ENCODE measurements at regions not wholly inside any gene's neighbourhood (a gene's known extent, or its start where the extent isn't known, plus 50 kb on each side); places are given as distances from the start of the nearest gene placed in this dataset.

GRCh38 chr18:24914171-24914525 lies 437.8 kb downstream of the ZNF521 start:
- no peaks in the 10 kb centered on the region for H3K4me1 ChIP-seq (ENCODE audit: control insufficient read depth in 1 of 2, insufficient read depth in 1 of 2, low read depth in 1 of 2, low read length in 1 of 2)
- H3K27ac ChIP-seq, result no peak overlapping the region
- peaks cover 5% of the 10 kb centered on the region for H3K27me3 ChIP-seq
- H3K9me3 ChIP-seq, result no peaks in the 10 kb centered on the region
- no peaks in the 10 kb centered on the region for H3K36me3 ChIP-seq
- TF ChIP-seq, protein P1, sequence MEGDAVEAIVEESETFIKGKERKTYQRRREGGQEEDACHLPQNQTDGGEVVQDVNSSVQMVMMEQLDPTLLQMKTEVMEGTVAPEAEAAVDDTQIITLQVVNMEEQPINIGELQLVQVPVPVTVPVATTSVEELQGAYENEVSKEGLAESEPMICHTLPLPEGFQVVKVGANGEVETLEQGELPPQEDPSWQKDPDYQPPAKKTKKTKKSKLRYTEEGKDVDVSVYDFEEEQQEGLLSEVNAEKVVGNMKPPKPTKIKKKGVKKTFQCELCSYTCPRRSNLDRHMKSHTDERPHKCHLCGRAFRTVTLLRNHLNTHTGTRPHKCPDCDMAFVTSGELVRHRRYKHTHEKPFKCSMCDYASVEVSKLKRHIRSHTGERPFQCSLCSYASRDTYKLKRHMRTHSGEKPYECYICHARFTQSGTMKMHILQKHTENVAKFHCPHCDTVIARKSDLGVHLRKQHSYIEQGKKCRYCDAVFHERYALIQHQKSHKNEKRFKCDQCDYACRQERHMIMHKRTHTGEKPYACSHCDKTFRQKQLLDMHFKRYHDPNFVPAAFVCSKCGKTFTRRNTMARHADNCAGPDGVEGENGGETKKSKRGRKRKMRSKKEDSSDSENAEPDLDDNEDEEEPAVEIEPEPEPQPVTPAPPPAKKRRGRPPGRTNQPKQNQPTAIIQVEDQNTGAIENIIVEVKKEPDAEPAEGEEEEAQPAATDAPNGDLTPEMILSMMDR (IDR thresholded peaks at IDR 0.05), result no peak
- no peak overlapping the region for H3K4me3 ChIP-seq (ENCODE audit: low read depth in 1 of 2, low read length in 1 of 2)

DNA sequence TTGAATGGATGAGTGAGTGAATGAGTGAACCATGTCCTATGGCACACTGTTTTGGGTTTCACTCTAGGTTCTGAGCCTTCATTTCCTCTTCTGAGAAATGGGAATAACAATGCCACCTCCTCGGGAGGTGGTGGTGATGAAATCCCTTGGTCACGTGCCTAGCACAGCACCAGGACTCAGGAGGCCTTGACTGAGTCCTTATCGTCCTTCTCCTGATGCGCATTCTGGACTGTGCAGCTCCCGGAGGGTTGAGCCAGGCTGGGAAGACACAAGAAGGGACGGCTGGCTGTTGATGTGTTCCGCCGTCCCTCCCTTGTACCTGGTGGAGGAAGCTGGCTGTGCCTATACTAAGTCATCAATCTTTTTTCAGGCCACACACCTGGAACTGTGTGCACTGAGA lies 437.3 kb downstream of the ZNF521 start:
- no peaks in the 10 kb centered on the region for H3K36me3 ChIP-seq
- H3K27me3 ChIP-seq, result peaks cover 5% of the 10 kb centered on the region
- no peaks in the 10 kb centered on the region for H3K4me1 ChIP-seq (ENCODE audit: control insufficient read depth in 1 of 2, insufficient read depth in 1 of 2, low read depth in 1 of 2, low read length in 1 of 2)
- no peak overlapping the region for H3K4me3 ChIP-seq (ENCODE audit: low read depth in 1 of 2, low read length in 1 of 2)
- no peak overlapping the region for H3K27ac ChIP-seq
- H3K9me3 ChIP-seq, result no peaks in the 10 kb centered on the region
- TF ChIP-seq, protein P1 (IDR thresholded peaks at IDR 0.05), result no peak

DNA sequence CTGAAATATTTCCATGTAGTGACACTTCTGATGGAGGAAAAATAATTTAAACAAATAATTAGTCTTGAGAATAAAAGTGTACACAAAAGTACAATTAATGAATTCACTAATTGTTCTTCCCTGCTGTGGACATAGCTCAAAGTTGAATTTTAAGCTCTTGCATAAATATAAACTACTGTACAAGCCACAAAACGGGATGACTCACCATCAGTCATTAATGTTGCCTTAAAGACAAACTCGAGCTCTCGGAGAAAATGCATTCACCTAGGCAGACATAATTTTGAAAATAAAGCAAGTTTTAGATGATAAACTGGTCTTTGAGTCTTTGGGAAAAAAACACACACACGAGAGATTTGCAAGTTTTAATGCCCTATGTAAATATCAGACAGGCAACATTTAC lies 436.4 kb downstream of the ZNF521 start:
- Histone ChIP-seq H3K27me3 (peaks cover 5% of the 10 kb centered on the region), H3K27ac (no peak overlapping the region), H3K4me1 (ENCODE audit: control insufficient read depth in 1 of 2, insufficient read depth in 1 of 2, low read depth in 1 of 2, low read length in 1 of 2) (no peaks in the 10 kb centered on the region), H3K4me3 (ENCODE audit: low read depth in 1 of 2, low read length in 1 of 2) (no peak overlapping the region), H3K9me3 (no peaks in the 10 kb centered on the region), H3K36me3 (no peaks in the 10 kb centered on the region)
- TF ChIP-seq, protein P1 (IDR thresholded peaks at IDR 0.05), result no peak

DNA sequence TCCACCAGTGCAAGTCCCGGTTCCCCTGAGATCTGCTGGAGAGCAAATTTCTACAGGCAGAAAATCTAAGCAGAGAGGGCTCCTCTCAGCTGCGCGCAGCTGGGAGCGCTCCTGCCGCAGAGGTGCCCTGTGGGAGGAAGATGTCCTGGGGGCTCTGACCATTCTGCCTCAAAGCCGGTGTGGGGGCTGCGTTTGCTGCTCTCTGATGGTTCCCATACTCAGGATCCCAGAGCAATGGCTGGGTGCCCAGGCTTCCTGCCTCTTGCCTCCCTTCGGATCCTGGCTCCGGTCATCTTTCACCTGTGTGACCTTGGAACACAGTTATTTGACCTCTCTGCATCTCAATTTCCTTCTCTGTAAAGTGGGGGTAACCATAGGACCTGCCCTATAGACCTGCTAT lies 434.2 kb downstream of the ZNF521 start:
- TF ChIP-seq, protein P1 (IDR thresholded peaks at IDR 0.05), result no peak
- H3K27ac ChIP-seq, result no peak overlapping the region

DNA sequence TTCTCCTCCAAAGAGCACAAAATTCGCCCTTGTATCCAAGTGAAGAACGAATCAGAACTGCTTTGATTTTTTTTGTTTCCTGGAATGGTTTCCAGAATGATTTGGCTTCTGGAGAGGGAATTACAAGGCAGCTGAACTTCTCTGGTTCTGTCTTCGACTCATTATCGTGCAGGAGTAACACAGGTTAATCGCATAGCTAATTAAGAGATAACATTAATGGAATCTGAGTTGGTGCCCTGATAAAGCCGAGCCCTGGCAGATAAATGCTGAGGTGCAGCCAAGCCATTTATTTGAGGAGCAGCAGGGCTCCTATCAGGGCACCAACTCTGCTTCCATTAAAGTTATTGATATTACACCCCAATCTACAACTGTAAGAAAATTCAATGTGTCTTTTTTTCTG lies 433.7 kb downstream of the ZNF521 start:
- H3K9me3 ChIP-seq, result no peaks in the 10 kb centered on the region
- no peaks in the 10 kb centered on the region for H3K4me1 ChIP-seq (ENCODE audit: control insufficient read depth in 1 of 2, insufficient read depth in 1 of 2, low read depth in 1 of 2, low read length in 1 of 2)
- TF ChIP-seq, protein P1 (IDR thresholded peaks at IDR 0.05), result no peak
- no peak overlapping the region for H3K4me3 ChIP-seq (ENCODE audit: low read depth in 1 of 2, low read length in 1 of 2)
- no peaks in the 10 kb centered on the region for H3K36me3 ChIP-seq
- H3K27me3 ChIP-seq, result peaks cover 5% of the 10 kb centered on the region
- H3K27ac ChIP-seq, result no peak overlapping the region

More for the DNA sequence above, 434.2 kb downstream of the ZNF521 start:
- Histone ChIP-seq H3K36me3 (no peaks in the 10 kb centered on the region), H3K9me3 (no peaks in the 10 kb centered on the region), H3K4me3 (ENCODE audit: low read depth in 1 of 2, low read length in 1 of 2) (no peak overlapping the region), H3K27me3 (peaks cover 5% of the 10 kb centered on the region), H3K4me1 (ENCODE audit: control insufficient read depth in 1 of 2, insufficient read depth in 1 of 2, low read depth in 1 of 2, low read length in 1 of 2) (no peaks in the 10 kb centered on the region)

Data from neutrophil (primary cell).